GM12891 (cell line): ENCODE measurements at regions not wholly inside any gene's neighbourhood (a gene's known extent, or its start where the extent isn't known, plus 50 kb on each side); places are given as distances from the start of the nearest gene placed in this dataset.

Source experiments
- POLR2A ChIP-seq: IDR thresholded peaks from 2 replicates; pipeline ENCODE4 v1.6.1; 2011; ENCODE audit warnings: low read depth, low read length, control low read depth
- POLR2AphosphoS5 ChIP-seq: IDR thresholded peaks from 2 replicates; pipeline ENCODE4 v1.6.1; 2011; ENCODE audit warnings: low read depth, low read length, control low read depth
- TAF1 ChIP-seq: IDR thresholded peaks from 2 replicates; pipeline ENCODE4 v1.6.1; 2011; ENCODE audit warnings: low read depth, low read length, control low read depth

- TF ChIP-seq POLR2A, result no peak
- no peak for TF ChIP-seq TAF1
- no peak for TF ChIP-seq POLR2AphosphoS5
Measured at GRCh38 chrX:120813982-120814381, 61.7 kb downstream of the CT47B1 start.
